Esophagus squamous epithelium (tissue), 5 donors: ENCODE measurements at regions not wholly inside any gene's neighbourhood (a gene's known extent, or its start where the extent isn't known, plus 50 kb on each side); places are given as distances from the start of the nearest gene placed in this dataset.
"Not testable (repeated sequence)": the region's sequence is repeated elsewhere in the genome, so short reads cannot be mapped to it uniquely, and the experiment has no call there.

ENCODE experiments used
- DNase-seq: peaks from one replicate; lab custom pipeline; 2025; lab: John Stamatoyannopoulos, UW
- H3K27ac ChIP-seq, 4 donors: fragments of 200-600 bp; sonication (generic); one replicate each; pipeline ENCODE4 v1.5.1; 2016 to 2019; ENCODE audit warnings: mild to moderate bottlenecking in 1 of 4
- H3K27me3 ChIP-seq, 4 donors: fragments of 200-600 bp; sonication (generic); 1 replicate in 3 of 4; 2 replicates in 1 of 4; pipeline versions ENCODE4 v1.5.1 to v1.6.0; 2017 to 2021; ENCODE audit warnings: antibody characterized with exemption in 1 of 4
- H3K36me3 ChIP-seq, 3 donors: fragments of 200-600 bp; sonication (generic); one replicate each; pipeline ENCODE4 v1.5.1; 2016 to 2019
- H3K4me1 ChIP-seq, 3 donors: fragments of 200-600 bp; sonication (generic); one replicate each; pipeline ENCODE4 v1.5.1; 2017 to 2019
- H3K4me3 ChIP-seq, 4 donors: fragments of 200-600 bp; sonication (generic); 1 replicate in 3 of 4; 2 replicates in 1 of 4; pipeline ENCODE4 v1.5.1; 2016 to 2019; ENCODE audit warnings: mild to moderate bottlenecking in 2 of 4, moderate library complexity in 1 of 4
- H3K9me3 ChIP-seq, 3 donors: fragments of 200-600 bp; sonication (generic); one replicate each; pipeline ENCODE4 v1.5.1; 2016 to 2019
- POLR2A ChIP-seq, 4 donors: fragments of 450-650 bp; IDR thresholded peaks; one replicate each; pipeline ENCODE4 v1.6.1; 2017; ENCODE audit warnings: antibody characterized with exemption in 4 of 4, mild to moderate bottlenecking in 4 of 4, moderate library complexity in 3 of 4
- WGBS, 2 donors: methylation state at CpG; one replicate each; pipeline ENCODE4 v1.1.5; 2018; 5-methylcytosine and 5-hydroxymethylcytosine counted together
- intact Hi-C: fragments of 100-400 bp; cut with DNase I; formaldehyde crosslinking; loops from one replicate; pipeline ENCODE4 v1.15.0; 2022
- TF ChIP-seq, protein P1 (sequence below), 6 experiments: fragments of 450-650 bp in 4 of 6; fragments of 200-600 bp in 2 of 6; sonication (generic) in 2 of 6; IDR thresholded peaks; one replicate each; pipeline ENCODE4 v1.5.1; 2016 to 2019; ENCODE audit warnings: antibody characterized with exemption in 6 of 6, mild to moderate bottlenecking in 4 of 6, moderate library complexity in 4 of 6
- donor health status: DM: yes; HTN: yes; CAD: no.

DNA sequence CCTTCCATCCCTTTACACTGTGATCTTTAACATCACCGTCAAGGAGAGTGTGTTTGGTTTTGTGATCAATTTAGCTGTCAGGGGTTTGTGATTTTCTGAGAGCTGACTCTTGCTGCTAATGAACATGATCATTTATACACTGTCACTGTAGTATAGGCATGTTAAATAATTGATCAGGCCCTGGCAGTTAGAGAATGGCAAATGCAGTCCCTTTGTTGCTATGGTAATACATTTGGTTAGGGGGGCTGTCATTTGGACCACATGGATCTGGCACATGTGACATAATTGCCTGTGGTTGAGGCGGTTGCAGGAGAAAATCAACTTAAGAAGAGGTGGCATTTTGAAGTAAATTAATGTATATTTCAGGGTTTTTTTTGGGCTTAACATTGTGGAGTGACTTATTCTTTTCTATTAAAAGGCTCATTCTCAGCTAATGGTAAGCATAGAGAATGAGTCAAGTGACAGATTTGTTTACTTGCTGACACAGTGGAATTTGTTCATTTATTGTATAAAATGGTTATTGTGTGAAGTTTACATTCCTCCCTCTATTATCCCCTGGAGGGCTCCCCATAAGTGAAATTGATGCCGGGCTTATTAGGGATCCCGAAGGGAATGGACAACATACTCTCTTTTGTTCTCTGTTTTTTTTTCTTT, 114.0 kb downstream of the FHIP1A start:
- Histone ChIP-seq H3K4me1 (peaks cover 0 to 13% (median 0%) of the 10 kb centered on the region in 3 donors), H3K9me3 (no peaks in the 10 kb centered on the region), H3K27me3 (no peaks in the 10 kb centered on the region), H3K27ac (no peak overlapping the region), H3K36me3 (no peaks in the 10 kb centered on the region), H3K4me3 (no peak overlapping the region)
- intact Hi-C loops, result no loop called here
- 67 to 68% methylated on average over 4 of the region's 4 CpGs for WGBS, 2 donors
- no peak for DNase-seq
- TF ChIP-seq, protein P1, sequence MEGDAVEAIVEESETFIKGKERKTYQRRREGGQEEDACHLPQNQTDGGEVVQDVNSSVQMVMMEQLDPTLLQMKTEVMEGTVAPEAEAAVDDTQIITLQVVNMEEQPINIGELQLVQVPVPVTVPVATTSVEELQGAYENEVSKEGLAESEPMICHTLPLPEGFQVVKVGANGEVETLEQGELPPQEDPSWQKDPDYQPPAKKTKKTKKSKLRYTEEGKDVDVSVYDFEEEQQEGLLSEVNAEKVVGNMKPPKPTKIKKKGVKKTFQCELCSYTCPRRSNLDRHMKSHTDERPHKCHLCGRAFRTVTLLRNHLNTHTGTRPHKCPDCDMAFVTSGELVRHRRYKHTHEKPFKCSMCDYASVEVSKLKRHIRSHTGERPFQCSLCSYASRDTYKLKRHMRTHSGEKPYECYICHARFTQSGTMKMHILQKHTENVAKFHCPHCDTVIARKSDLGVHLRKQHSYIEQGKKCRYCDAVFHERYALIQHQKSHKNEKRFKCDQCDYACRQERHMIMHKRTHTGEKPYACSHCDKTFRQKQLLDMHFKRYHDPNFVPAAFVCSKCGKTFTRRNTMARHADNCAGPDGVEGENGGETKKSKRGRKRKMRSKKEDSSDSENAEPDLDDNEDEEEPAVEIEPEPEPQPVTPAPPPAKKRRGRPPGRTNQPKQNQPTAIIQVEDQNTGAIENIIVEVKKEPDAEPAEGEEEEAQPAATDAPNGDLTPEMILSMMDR (IDR thresholded peaks at IDR 0.05), result no peak
- TF ChIP-seq POLR2A (IDR thresholded peaks at IDR 0.05), result no peak

- Histone ChIP-seq H3K4me1 (peaks cover 0 to 13% (median 0%) of the 10 kb centered on the region in 3 donors), H3K36me3 (no peaks in the 10 kb centered on the region), H3K4me3 (no peak overlapping the region), H3K27me3 (no peaks in the 10 kb centered on the region), H3K27ac (no peak overlapping the region), H3K9me3 (no peaks in the 10 kb centered on the region)
- WGBS, 2 donors, result 21 to 31% methylated on average over 2 of the region's 2 CpGs
- TF ChIP-seq POLR2A (IDR thresholded peaks at IDR 0.05), result no peak
- TF ChIP-seq, protein P1 (IDR thresholded peaks at IDR 0.05), result no peak
- intact Hi-C loops, result no loop called here
- no peak for DNase-seq
Observed at GRCh38 chr4:151524610-151525009, 115.6 kb downstream of the FHIP1A start.

DNA sequence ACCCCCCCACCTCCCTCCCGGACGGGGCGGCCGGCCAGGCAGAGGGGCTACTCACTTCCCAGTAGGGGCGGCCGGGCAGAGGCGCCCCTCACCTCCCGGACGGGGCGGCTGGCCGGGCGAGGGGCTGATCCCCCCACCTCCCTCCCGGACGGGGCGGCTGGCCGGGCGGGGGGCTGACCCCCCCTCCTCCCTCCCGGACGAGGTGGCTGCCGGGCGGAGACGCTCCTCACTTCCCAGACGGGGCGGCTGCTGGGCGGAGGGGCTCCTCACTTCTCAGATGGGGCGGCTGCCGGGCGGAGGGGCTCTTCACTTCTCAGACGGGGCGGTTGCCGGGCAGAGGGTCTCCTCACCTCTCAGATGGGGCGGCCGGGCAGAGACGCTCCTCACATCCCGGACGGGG, 117.5 kb downstream of the FHIP1A start:
- H3K27me3 ChIP-seq, intact Hi-C loops, H3K4me3 ChIP-seq, H3K27ac ChIP-seq, H3K36me3 ChIP-seq, DNase-seq, H3K9me3 ChIP-seq: not testable (repeated sequence)
- H3K4me1 ChIP-seq, result peaks cover 0 to 13% (median 0%) of the 10 kb centered on the region in 3 donors
- no CpG with 5 or more reads among the region's 36 CpGs for WGBS, 2 donors

DNA sequence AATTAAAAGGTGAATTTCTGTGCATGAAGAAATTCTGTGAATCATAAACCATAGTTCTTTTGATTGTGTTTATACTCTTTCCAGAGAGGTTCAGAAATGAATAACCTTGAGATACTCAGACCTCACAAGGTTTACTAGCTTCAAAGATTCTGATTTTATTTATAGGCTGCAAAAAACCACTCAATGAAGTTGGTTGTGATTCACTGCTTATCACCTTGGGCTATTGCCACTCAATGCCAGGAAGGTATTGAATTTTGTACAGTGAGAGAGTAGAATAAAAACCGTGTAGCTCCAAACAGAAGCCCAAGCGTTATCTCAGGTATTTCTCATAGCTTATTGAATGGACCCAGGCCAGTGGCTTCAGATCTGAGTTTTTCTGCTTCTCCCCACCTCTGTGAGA, 118.7 kb downstream of the FHIP1A start:
- TF ChIP-seq, protein P1 (IDR thresholded peaks at IDR 0.05), result no peak
- TF ChIP-seq POLR2A (IDR thresholded peaks at IDR 0.05), result no peak
- H3K27me3 ChIP-seq, result no peaks in the 10 kb centered on the region
- H3K27ac ChIP-seq, result no peak overlapping the region
- no peak overlapping the region for H3K4me3 ChIP-seq
- DNase-seq, result no peak
- peaks cover 0 to 13% (median 0%) of the 10 kb centered on the region in 3 donors for H3K4me1 ChIP-seq
- no peaks in the 10 kb centered on the region for H3K9me3 ChIP-seq
- 21 to 57% methylated on average over 2 of the region's 2 CpGs for WGBS, 2 donors
- intact Hi-C loops, result no loop called here
- no peaks in the 10 kb centered on the region for H3K36me3 ChIP-seq

- intact Hi-C loops, result no loop called here
- Histone ChIP-seq H3K4me3 (no peak overlapping the region), H3K4me1 (peaks cover 0 to 13% (median 0%) of the 10 kb centered on the region in 3 donors), H3K9me3 (no peaks in the 10 kb centered on the region), H3K27me3 (no peaks in the 10 kb centered on the region), H3K27ac (no peak overlapping the region), H3K36me3 (no peaks in the 10 kb centered on the region)
- WGBS, 2 donors, result 91 to 95% methylated on average over 2 of the region's 2 CpGs
- no peak for DNase-seq
- TF ChIP-seq, protein P1 (IDR thresholded peaks at IDR 0.05), result no peak
- TF ChIP-seq POLR2A (IDR thresholded peaks at IDR 0.05), result no peak
Observed at GRCh38 chr4:151529187-151529586, 120.2 kb downstream of the FHIP1A start.
